GM23248 (cell line): ENCODE measurements at regions not wholly inside any gene's neighbourhood (a gene's known extent, or its start where the extent isn't known, plus 50 kb on each side); places are given as distances from the start of the nearest gene placed in this dataset.
"Not testable (repeated sequence)": the region's sequence is repeated elsewhere in the genome, so short reads cannot be mapped to it uniquely, and the experiment has no call there.

ENCODE experiments used
- EZH2 ChIP-seq: fragments of 200-600 bp; sonication (generic); IDR thresholded peaks from 2 replicates; pipeline ENCODE4 v1.6.1; 2018; ENCODE audit warnings: antibody characterized with exemption, mild to moderate bottlenecking; ENCODE audit not compliant: insufficient read depth, poor library complexity, severe bottlenecking
- EZH2phosphoT487 ChIP-seq: fragments of 200-600 bp; sonication (generic); IDR thresholded peaks from 2 replicates; pipeline ENCODE4 v1.6.1; 2018; ENCODE audit warnings: antibody characterized with exemption, moderate library complexity, mild to moderate bottlenecking, low read depth; ENCODE audit not compliant: insufficient read depth

DNA sequence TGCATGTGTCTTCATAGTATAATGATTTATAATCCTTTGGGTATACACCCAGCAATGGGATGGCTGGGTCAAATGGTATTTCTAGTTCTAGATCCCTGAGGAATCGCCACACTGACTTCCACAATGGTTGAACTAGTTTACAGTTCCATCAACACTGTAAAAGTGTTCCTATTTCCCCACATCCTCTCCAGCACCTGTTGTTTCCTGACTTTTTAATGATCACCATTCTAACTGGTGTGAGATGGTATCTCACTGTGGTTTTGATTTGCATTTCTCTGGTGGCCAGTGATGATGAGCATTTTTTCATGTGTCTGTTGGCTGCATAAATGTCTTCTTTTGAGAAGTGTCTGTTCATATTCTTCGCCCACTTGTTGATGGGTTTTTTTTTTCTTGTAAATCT, 152.2 kb upstream of the NAMPT start:
- TF ChIP-seq EZH2, EZH2phosphoT487: not testable (repeated sequence)
